KMS-11 (cell line): ENCODE measurements at regions not wholly inside any gene's neighbourhood (a gene's known extent, or its start where the extent isn't known, plus 50 kb on each side); places are given as distances from the start of the nearest gene placed in this dataset.

Source experiments
- H2AFZ ChIP-seq: fragments of 200-600 bp; sonication (generic); 2 replicates; pipeline ENCODE4 v1.6.1; 2016; ENCODE audit warnings: antibody characterized with exemption, mixed run types, low read depth
- H3K27ac ChIP-seq: fragments of 200-600 bp; sonication (generic); 2 replicates; pipeline ENCODE4 v1.6.1; 2016; ENCODE audit warnings: mild to moderate bottlenecking, mixed run types
- H3K27me3 ChIP-seq: fragments of 200-600 bp; sonication (generic); 2 replicates; pipeline ENCODE4 v1.6.1; 2017; ENCODE audit warnings: mild to moderate bottlenecking, low read depth, mixed run types, moderate library complexity; ENCODE audit not compliant: insufficient read depth
- H3K36me3 ChIP-seq: fragments of 200-600 bp; sonication (generic); 2 replicates; pipeline ENCODE4 v1.6.1; 2017; ENCODE audit warnings: mild to moderate bottlenecking, mixed run types; ENCODE audit not compliant: insufficient read depth
- H3K4me1 ChIP-seq: fragments of 200-600 bp; sonication (generic); 2 replicates; pipeline ENCODE4 v1.6.1; 2016; ENCODE audit warnings: mild to moderate bottlenecking, low read depth, mixed run types; ENCODE audit not compliant: poor library complexity, severe bottlenecking
- H3K4me2 ChIP-seq: fragments of 200-600 bp; sonication (generic); 2 replicates; pipeline ENCODE4 v1.7.0; 2016; ENCODE audit warnings: mild to moderate bottlenecking, mixed run types
- H3K4me3 ChIP-seq: fragments of 200-600 bp; sonication (generic); IDR thresholded peaks from 2 replicates; pipeline ENCODE4 v1.6.1; 2017; ENCODE audit warnings: low read depth, low read length, mixed read lengths; ENCODE audit not compliant: insufficient read depth
- H3K79me2 ChIP-seq: fragments of 200-600 bp; sonication (generic); 2 replicates; pipeline ENCODE4 v1.6.1; 2016; ENCODE audit warnings: low read depth, mixed run types; ENCODE audit not compliant: insufficient read depth
- H3K9ac ChIP-seq: fragments of 200-600 bp; sonication (generic); 2 replicates; pipeline ENCODE4 v1.6.1; 2016; ENCODE audit warnings: mild to moderate bottlenecking, mixed run types
- H4K20me1 ChIP-seq: fragments of 200-600 bp; sonication (generic); 2 replicates; pipeline ENCODE4 v1.6.1; 2016; ENCODE audit warnings: mild to moderate bottlenecking, mixed run types; ENCODE audit not compliant: insufficient read depth
- TF ChIP-seq, protein P1 (sequence below): fragments of 200-600 bp; sonication (generic); conservative IDR thresholded peaks from 2 replicates; pipeline ENCODE4 v1.6.1; 2017; ENCODE audit warnings: low read depth, mild to moderate bottlenecking, antibody characterized with exemption, low read length, moderate library complexity, mixed read lengths

DNA sequence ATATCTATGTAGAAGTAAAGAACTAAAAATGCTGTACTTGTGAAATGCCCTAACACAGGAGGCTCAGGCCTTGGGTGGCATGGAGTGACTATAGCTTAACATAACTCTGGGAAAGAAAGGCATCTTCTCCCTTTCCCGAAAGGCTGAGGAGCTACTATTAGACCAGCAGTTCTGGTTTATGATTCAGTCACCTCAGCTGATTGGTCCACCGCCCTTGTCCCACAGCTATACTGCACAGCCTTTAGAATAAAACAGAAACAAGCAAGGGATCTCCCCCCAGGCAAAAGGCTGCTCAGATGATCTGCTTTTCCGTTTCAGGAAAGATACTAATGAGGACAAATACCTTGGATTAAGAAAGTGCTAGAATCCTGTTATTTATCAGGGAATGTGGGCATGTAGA is 171.3 kb downstream of the SNCA start:
- H2AFZ ChIP-seq: no peak overlapping the region
- no peaks in the 10 kb centered on the region for H3K27me3 ChIP-seq
- H3K79me2 ChIP-seq: no peaks in the 10 kb centered on the region
- TF ChIP-seq, protein P1, sequence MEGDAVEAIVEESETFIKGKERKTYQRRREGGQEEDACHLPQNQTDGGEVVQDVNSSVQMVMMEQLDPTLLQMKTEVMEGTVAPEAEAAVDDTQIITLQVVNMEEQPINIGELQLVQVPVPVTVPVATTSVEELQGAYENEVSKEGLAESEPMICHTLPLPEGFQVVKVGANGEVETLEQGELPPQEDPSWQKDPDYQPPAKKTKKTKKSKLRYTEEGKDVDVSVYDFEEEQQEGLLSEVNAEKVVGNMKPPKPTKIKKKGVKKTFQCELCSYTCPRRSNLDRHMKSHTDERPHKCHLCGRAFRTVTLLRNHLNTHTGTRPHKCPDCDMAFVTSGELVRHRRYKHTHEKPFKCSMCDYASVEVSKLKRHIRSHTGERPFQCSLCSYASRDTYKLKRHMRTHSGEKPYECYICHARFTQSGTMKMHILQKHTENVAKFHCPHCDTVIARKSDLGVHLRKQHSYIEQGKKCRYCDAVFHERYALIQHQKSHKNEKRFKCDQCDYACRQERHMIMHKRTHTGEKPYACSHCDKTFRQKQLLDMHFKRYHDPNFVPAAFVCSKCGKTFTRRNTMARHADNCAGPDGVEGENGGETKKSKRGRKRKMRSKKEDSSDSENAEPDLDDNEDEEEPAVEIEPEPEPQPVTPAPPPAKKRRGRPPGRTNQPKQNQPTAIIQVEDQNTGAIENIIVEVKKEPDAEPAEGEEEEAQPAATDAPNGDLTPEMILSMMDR: no peak
- H4K20me1 ChIP-seq: no peaks in the 10 kb centered on the region
- no peaks in the 10 kb centered on the region for H3K4me1 ChIP-seq
- no peak overlapping the region for H3K9ac ChIP-seq
- H3K4me3 ChIP-seq: no peak overlapping the region
- no peak overlapping the region for H3K27ac ChIP-seq
- no peak overlapping the region for H3K4me2 ChIP-seq
- H3K36me3 ChIP-seq: no peaks in the 10 kb centered on the region

DNA sequence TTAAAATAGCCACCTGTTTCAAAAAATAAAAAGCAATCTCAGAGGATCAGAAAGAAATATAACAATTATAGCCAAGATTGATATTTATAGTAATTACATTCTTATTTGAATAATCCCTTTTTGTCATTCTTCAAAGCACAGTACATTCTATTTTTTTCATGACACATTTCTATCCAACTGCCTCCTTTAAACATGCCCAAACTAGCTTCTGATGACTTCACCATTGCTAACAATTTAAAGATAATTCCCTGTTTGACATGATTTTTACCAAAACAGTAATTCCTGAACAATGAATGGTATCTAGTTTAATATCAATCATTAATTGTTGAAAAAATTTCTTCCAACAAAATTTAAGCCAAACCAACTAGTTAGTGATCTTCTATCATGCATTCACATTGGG is 172.4 kb downstream of the SNCA start:
- no peaks in the 10 kb centered on the region for H4K20me1 ChIP-seq
- no peaks in the 10 kb centered on the region for H3K4me1 ChIP-seq
- H3K4me2 ChIP-seq: no peak overlapping the region
- H3K79me2 ChIP-seq: no peaks in the 10 kb centered on the region
- H3K4me3 ChIP-seq: no peak overlapping the region
- no peaks in the 10 kb centered on the region for H3K36me3 ChIP-seq
- H2AFZ ChIP-seq: no peak overlapping the region
- TF ChIP-seq, protein P1: no peak
- H3K9ac ChIP-seq: no peak overlapping the region
- H3K27me3 ChIP-seq: no peaks in the 10 kb centered on the region
- no peak overlapping the region for H3K27ac ChIP-seq

DNA sequence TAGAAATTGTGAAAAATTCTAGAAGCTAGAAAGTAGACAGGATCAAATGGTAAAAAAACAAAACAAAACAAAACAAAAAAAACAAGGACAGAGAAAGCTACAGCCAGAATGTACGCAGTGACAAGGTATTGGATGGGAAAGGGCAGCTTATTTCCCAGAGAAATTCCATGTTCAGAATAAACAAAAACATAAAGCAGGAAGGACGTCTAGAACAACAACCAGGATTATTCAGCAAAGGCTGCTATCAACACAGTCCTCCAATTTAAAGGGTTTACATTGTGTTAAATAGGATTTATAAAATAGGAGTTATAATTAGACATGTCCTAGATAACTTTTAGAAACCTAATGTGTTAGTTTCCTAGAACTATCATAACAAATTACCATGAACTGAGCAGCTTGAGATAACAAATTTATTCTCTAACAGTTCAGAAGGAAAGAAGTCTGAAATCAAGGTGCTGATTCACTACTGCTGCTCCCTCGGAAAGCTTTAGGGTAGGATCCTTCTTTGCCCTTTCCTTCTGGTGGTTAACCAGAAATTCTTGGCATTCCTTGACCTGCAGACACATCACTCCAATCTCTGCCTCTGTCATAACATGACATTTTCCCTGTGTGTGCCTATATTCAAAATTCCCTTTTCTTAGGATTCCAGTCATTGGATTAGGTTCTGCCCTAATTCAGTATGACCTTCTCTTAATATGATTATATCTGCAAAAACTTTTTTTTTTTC is 175.6 kb downstream of the SNCA start:
- Histone ChIP-seq H3K4me2 (no peak overlapping the region), H3K9ac (no peak overlapping the region), H3K4me1 (no peaks in the 10 kb centered on the region), H3K79me2 (no peaks in the 10 kb centered on the region), H3K36me3 (no peaks in the 10 kb centered on the region), H3K27me3 (no peaks in the 10 kb centered on the region), H4K20me1 (no peaks in the 10 kb centered on the region), H2AFZ (no peak overlapping the region), H3K4me3 (no peak overlapping the region), H3K27ac (no peak overlapping the region)
- TF ChIP-seq, protein P1: no peak

DNA sequence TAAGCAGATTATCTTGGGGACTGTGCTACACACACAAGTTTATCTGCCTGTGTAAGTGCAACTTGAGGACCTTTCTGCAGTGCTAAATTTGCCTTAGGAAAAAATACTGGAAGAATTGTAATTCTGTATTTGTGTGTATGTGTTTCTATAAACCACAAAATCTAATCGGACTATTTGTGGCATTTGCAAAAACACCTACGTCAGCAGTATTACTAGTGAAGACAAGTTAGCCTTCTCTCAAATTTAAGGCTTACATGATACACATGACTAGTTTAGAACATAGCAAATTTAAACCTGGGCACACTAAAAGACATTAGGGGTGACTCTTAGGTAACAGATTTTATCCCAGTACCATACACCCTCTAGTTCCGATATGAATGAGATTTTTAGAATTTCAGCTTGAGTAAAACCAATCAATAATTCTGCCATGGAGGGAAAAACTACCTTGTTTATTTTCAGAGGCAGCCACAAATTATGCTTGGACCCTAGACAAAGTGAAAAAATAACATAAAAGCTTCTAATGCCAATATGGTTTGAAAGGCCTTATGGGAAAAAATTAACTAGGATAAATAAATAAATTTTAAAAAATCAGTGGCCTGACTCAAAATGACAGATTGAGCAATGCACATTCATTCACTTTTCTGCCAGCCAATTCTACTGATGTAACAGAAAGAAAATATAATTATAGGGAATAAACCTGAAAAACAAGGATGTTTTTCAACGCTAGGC is 176.4 kb downstream of the SNCA start:
- no peaks in the 10 kb centered on the region for H3K27me3 ChIP-seq
- H3K27ac ChIP-seq: no peak overlapping the region
- no peak overlapping the region for H3K4me3 ChIP-seq
- H3K36me3 ChIP-seq: no peaks in the 10 kb centered on the region
- TF ChIP-seq, protein P1: no peak
- H3K79me2 ChIP-seq: no peaks in the 10 kb centered on the region
- H3K9ac ChIP-seq: no peak overlapping the region
- H4K20me1 ChIP-seq: no peaks in the 10 kb centered on the region
- H3K4me1 ChIP-seq: no peaks in the 10 kb centered on the region
- no peak overlapping the region for H2AFZ ChIP-seq
- H3K4me2 ChIP-seq: no peak overlapping the region
